Neural crest cell (in vitro differentiated cells): ENCODE measurements at regions not wholly inside any gene's neighbourhood (a gene's known extent, or its start where the extent isn't known, plus 50 kb on each side); places are given as distances from the start of the nearest gene placed in this dataset.

Experiments
- DNase-seq: peaks from one replicate; pipeline ENCODE4 v3.0.0; 2021; ENCODE audit warnings: low read depth, mixed read lengths, low spot score
- H3K27ac Mint-ChIP-seq: one replicate; pipeline ENCODE4 v1.8.0; 2021; ENCODE audit warnings: mild to moderate bottlenecking, mixed read lengths; ENCODE audit not compliant: unreplicated experiment
- H3K27me3 Mint-ChIP-seq: 2 replicates; pipeline ENCODE4 v1.8.0; 2021; ENCODE audit warnings: low read depth, mild to moderate bottlenecking, mixed read lengths
- H3K36me3 Mint-ChIP-seq: 2 replicates; pipeline ENCODE4 v1.8.0; 2021; ENCODE audit warnings: low read depth, mild to moderate bottlenecking, mixed read lengths
- H3K4me1 Mint-ChIP-seq: 2 replicates; pipeline ENCODE4 v1.8.0; 2021; ENCODE audit warnings: mixed read lengths
- H3K4me3 Mint-ChIP-seq: one replicate; pipeline ENCODE4 v1.8.0; 2021; ENCODE audit warnings: mild to moderate bottlenecking, mixed read lengths
- H3K9me3 Mint-ChIP-seq: 2 replicates; pipeline ENCODE4 v1.8.0; 2021; ENCODE audit warnings: mixed read lengths
- CTCF ChIP-seq: fragments of 200-600 bp; sonication (generic); conservative IDR thresholded peaks from 2 replicates; pipeline ENCODE4 v1.5.0; 2021; ENCODE audit warnings: antibody characterized with exemption, mild to moderate bottlenecking

- Mint-ChIP-seq H3K9me3 (no peaks in the 10 kb centered on the region), H3K4me1 (no peaks in the 10 kb centered on the region), H3K36me3 (no peaks in the 10 kb centered on the region), H3K27ac (peak overlapping the region; percentile 19), H3K4me3 (no peak overlapping the region), H3K27me3 (no peaks in the 10 kb centered on the region)
- no peak for DNase-seq
- no peak for TF ChIP-seq CTCF
Observed at GRCh38 chr16:63365649-63366304, 1329.5 kb upstream of the CDH8 start.

GRCh38 chr16:63363738-63364137 lies 1327.5 kb upstream of the CDH8 start:
- Mint-ChIP-seq H3K36me3 (no peaks in the 10 kb centered on the region), H3K4me1 (no peaks in the 10 kb centered on the region), H3K4me3 (no peak overlapping the region), H3K27me3 (no peaks in the 10 kb centered on the region), H3K27ac (no peak overlapping the region), H3K9me3 (no peaks in the 10 kb centered on the region)
- no peak for TF ChIP-seq CTCF
- DNase-seq: no peak

GRCh38 chr16:63361032-63361624 lies 1324.9 kb upstream of the CDH8 start:
- H3K36me3 Mint-ChIP-seq: no peaks in the 10 kb centered on the region
- TF ChIP-seq CTCF: peak; percentile 91
- peak; percentile 3 for DNase-seq
- H3K4me1 Mint-ChIP-seq: no peaks in the 10 kb centered on the region
- H3K9me3 Mint-ChIP-seq: no peaks in the 10 kb centered on the region
- no peak overlapping the region for H3K27ac Mint-ChIP-seq
- no peak overlapping the region for H3K4me3 Mint-ChIP-seq
- no peaks in the 10 kb centered on the region for H3K27me3 Mint-ChIP-seq

- H3K4me3 Mint-ChIP-seq: no peak overlapping the region
- H3K36me3 Mint-ChIP-seq: no peaks in the 10 kb centered on the region
- H3K27ac Mint-ChIP-seq: no peak overlapping the region
Observed at GRCh38 chr16:63349961-63350360, 1313.7 kb upstream of the CDH8 start.

GRCh38 chr16:63346000-63346399 lies 1309.8 kb upstream of the CDH8 start:
- no peaks in the 10 kb centered on the region for H3K36me3 Mint-ChIP-seq
- H3K27me3 Mint-ChIP-seq: no peaks in the 10 kb centered on the region
- no peak overlapping the region for H3K4me3 Mint-ChIP-seq
- H3K9me3 Mint-ChIP-seq: no peaks in the 10 kb centered on the region
- DNase-seq: no peak
- TF ChIP-seq CTCF: no peak
- H3K27ac Mint-ChIP-seq: no peak overlapping the region
- H3K4me1 Mint-ChIP-seq: no peaks in the 10 kb centered on the region

More at GRCh38 chr16:63349961-63350360, 1313.7 kb upstream of the CDH8 start:
- DNase-seq: no peak
- TF ChIP-seq CTCF: no peak
- no peaks in the 10 kb centered on the region for H3K27me3 Mint-ChIP-seq
- H3K4me1 Mint-ChIP-seq: no peaks in the 10 kb centered on the region
- peaks cover 2% of the 10 kb centered on the region for H3K9me3 Mint-ChIP-seq
